Small intestine (tissue), 7 donors: ENCODE measurements at regions not wholly inside any gene's neighbourhood (a gene's known extent, or its start where the extent isn't known, plus 50 kb on each side); places are given as distances from the start of the nearest gene placed in this dataset.

Source experiments
- DNase-seq, 2 donors: peaks; one replicate each; pipeline versions ENCODE4 v3.0.0 to v3.0.0-alpha.2; 2013
- FAIRE-seq: peaks from 2 replicates; lab custom pipeline; 2012; peaks lifted over from hg19 to GRCh38; lab: Jason Lieb, UNC
- H3K27ac ChIP-seq, 3 donors: one replicate each; pipeline ENCODE4 v1.5.1; 2013; ENCODE audit warnings: low read length in 2 of 3, mild to moderate bottlenecking in 2 of 3, control low read depth in 1 of 3, inconsistent platforms in 1 of 3, low read depth in 1 of 3, moderate library complexity in 1 of 3
- H3K27me3 ChIP-seq, 3 donors: one replicate each; pipeline ENCODE4 v1.6.1; 2013; ENCODE audit warnings: low read length in 3 of 3, inconsistent platforms in 1 of 3; ENCODE audit not compliant: control insufficient read depth in 3 of 3, insufficient read depth in 3 of 3
- H3K36me3 ChIP-seq, 3 donors: one replicate each; pipeline ENCODE4 v1.6.1; 2013; ENCODE audit warnings: low read length in 3 of 3, inconsistent platforms in 1 of 3, low read depth in 1 of 3, mild to moderate bottlenecking in 1 of 3, moderate library complexity in 1 of 3; ENCODE audit not compliant: control insufficient read depth in 3 of 3, insufficient read depth in 2 of 3
- H3K4me1 ChIP-seq, 3 donors: one replicate each; pipeline ENCODE4 v1.6.1; 2013; ENCODE audit warnings: low read length in 2 of 3, inconsistent platforms in 1 of 3, low read depth in 1 of 3, mild to moderate bottlenecking in 1 of 3, moderate library complexity in 1 of 3; ENCODE audit not compliant: control insufficient read depth in 3 of 3, insufficient read depth in 2 of 3
- H3K4me3 ChIP-seq, 3 donors: one replicate each; pipeline ENCODE4 v1.5.1; 2013; ENCODE audit warnings: low read length in 3 of 3, control low read depth in 1 of 3, inconsistent platforms in 1 of 3, low read depth in 1 of 3, mild to moderate bottlenecking in 1 of 3, moderate library complexity in 1 of 3
- H3K9me3 ChIP-seq, 2 donors: one replicate each; pipeline ENCODE4 v1.6.1; 2013; ENCODE audit warnings: low read depth in 1 of 2, low read length in 1 of 2; ENCODE audit not compliant: control insufficient read depth in 2 of 2, insufficient read depth in 1 of 2
- WGBS, 3 donors: extraction: QIAGEN DNeasy Blood & Tissue Kit; methylation state at CpG; one replicate each; pipeline ENCODE4 v1.1.7; 2013; 5-methylcytosine and 5-hydroxymethylcytosine counted together
- donor health status: healthy with polysubstance abuse.
- donor health status: control.
- donor health status: control.
- donor health status: Bipolar disorder and iron deficiency.
- donor health status: healthy.

- Histone ChIP-seq H3K4me3 (no peak overlapping the region), H3K36me3 (no peaks in the 10 kb centered on the region), H3K9me3 (no peaks in the 10 kb centered on the region), H3K4me1 (no peaks in the 10 kb centered on the region), H3K27ac (no peak overlapping the region), H3K27me3 (no peaks in the 10 kb centered on the region)
- whole genome bisulfite sequencing, 3 donors = 74 to 88% (median 75%) methylated on average over 1 of the region's 1 CpG
- FAIRE-seq (no peak), DNase-seq (no peak)
These were observed 55.5 kb upstream of the LDHB start for GRCh38 chr12:21713133-21713532.

DNA sequence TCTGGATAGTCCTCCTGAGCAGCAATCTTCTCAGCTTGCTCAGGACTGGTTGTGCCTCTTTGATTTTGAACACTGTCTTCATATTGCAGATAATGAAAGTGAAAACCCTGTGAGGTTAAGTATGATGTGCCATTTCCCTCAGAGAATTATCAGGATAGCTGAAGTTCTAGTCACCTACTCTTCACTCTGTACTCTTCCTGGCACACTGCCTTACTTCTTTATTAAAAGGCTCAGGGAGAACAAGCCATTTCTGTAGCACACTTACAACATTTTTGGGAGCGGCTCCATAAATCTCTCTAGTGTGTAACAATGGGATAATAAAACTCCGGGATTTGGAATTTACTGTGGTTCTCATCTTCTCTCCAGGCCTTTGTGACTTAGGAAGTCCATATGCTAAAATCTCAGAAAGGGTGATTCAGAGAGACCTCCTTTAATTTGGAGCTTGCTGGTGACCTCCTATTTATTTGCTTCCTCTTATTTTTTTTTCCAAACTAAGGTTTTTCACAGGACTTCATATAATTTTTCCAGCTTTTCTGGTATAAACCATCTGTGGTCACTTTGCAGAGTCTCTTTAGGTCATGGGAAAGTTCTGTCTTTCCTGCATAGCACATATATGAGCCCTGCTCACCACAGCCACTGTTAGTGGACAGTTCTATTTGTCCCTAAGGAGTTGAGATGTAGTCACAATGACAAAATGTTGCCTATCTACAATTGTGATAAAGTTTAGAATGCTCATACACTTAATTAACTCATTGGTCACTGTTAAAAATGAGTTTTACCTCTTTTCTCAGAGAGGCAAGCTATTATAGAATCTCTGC lies 53.5 kb upstream of the LDHB start:
- no peak overlapping the region for H3K27ac ChIP-seq
- no peaks in the 10 kb centered on the region for H3K9me3 ChIP-seq
- no peaks in the 10 kb centered on the region for H3K36me3 ChIP-seq
- H3K4me1 ChIP-seq = no peaks in the 10 kb centered on the region
- FAIRE-seq = no peak
- WGBS, 3 donors = 21 to 51% (median 32%) methylated on average over 2 of the region's 2 CpGs
- no peaks in the 10 kb centered on the region for H3K27me3 ChIP-seq
- H3K4me3 ChIP-seq = no peak overlapping the region
- peak in 1 of 2 donors; percentile 1 for DNase-seq
